GM12878 (cell line): ENCODE measurements at regions not wholly inside any gene's neighbourhood (a gene's known extent, or its start where the extent isn't known, plus 50 kb on each side); places are given as distances from the start of the nearest gene placed in this dataset.

ENCODE experiments used
- ATAC-seq: fragments of 200-7000 bp; cut with Tn5 transposase; 3 replicates; pipeline ENCODE4 v1.9.1; 2020; ENCODE audit warnings: mild to moderate bottlenecking, moderate library complexity
- BruUV-seq: library from RNA; stranded (reverse); fragments of 400-500 nt; replicated peaks from 2 replicates; lab custom pipeline; 2021; lab: Mats Ljungman, UMichigan
- CTCF ChIA-PET: fragments of 300-600 bp; sonication (Branson Sonifier 250); formaldehyde crosslinking; extraction: SDS; loops from one replicate; lab custom pipeline; 2021; ENCODE audit warnings: inconsistent platforms; lab: Yijun Ruan, JAX
- POLR2A ChIA-PET: fragments of 350-600 bp; formaldehyde crosslinking; extraction: SDS; loops from one replicate; lab custom pipeline; 2021; ENCODE audit warnings: inconsistent platforms; lab: Charles Lee
- RAD21 ChIA-PET: fragments of 300-600 bp; sonication (Branson Sonifier 250); formaldehyde crosslinking; loops from one replicate; lab custom pipeline; 2023; ENCODE audit warnings: antibody characterized with exemption; ENCODE audit not compliant: unreplicated experiment; lab: Charles Lee
- SMC1A ChIA-PET: fragments of 300-600 bp; sonication (Branson Sonifier 250); formaldehyde crosslinking; loops from one replicate; lab custom pipeline; 2023; ENCODE audit not compliant: unreplicated experiment, uncharacterized antibody; lab: Charles Lee
- DNase-seq: peaks from one replicate; pipeline ENCODE4 v3.0.0-alpha.2; 2011; ENCODE audit warnings: low read depth, low spot score
- FAIRE-seq: peaks from 3 replicates; lab custom pipeline; 2011; peaks lifted over from hg19 to GRCh38; lab: Jason Lieb, UNC
- H2AFZ ChIP-seq: 2 replicates; pipeline ENCODE4 v1.6.0; 2011; ENCODE audit warnings: low read depth, low read length, control low read depth; ENCODE audit not compliant: control insufficient read depth
- H3K27ac ChIP-seq: 2 replicates; pipeline ENCODE4 v1.5.1; 2011; ENCODE audit warnings: control low read depth; ENCODE audit not compliant: control insufficient read depth, insufficient read depth
- H3K27me3 ChIP-seq, 2 experiments: replicated peaks in 1 of 2; 2 replicates each; pipeline versions ENCODE4 v1.6.0 to v1.6.1; 2011; ENCODE audit warnings: low read length in 1 of 2; ENCODE audit not compliant: control insufficient read depth in 2 of 2, insufficient read depth in 2 of 2
- H3K36me3 ChIP-seq, 2 experiments: 2 replicates each; pipeline ENCODE4 v1.5.1; 2011; ENCODE audit warnings: low read length in 1 of 2; ENCODE audit not compliant: control insufficient read depth in 2 of 2, insufficient read depth in 2 of 2
- H3K4me1 ChIP-seq: 2 replicates; pipeline ENCODE4 v1.6.1; 2011; ENCODE audit warnings: mild to moderate bottlenecking, low read length, moderate library complexity, mixed read lengths; ENCODE audit not compliant: control insufficient read depth, insufficient read depth
- H3K4me2 ChIP-seq: 2 replicates; pipeline ENCODE4 v1.6.0; 2011; ENCODE audit warnings: control low read depth; ENCODE audit not compliant: control insufficient read depth, insufficient read depth
- H3K4me3 ChIP-seq: fragments of 200-600 bp; sonication (generic); 2 replicates; pipeline ENCODE4 v1.5.1; 2016
- H3K79me2 ChIP-seq: 2 replicates; pipeline ENCODE4 v1.6.0; 2011; ENCODE audit warnings: low read length; ENCODE audit not compliant: control insufficient read depth, insufficient read depth
- H3K9ac ChIP-seq: 2 replicates; pipeline ENCODE4 v1.8.0; 2011; ENCODE audit warnings: low read length, control low read depth, mixed read lengths; ENCODE audit not compliant: control insufficient read depth, insufficient read depth
- H3K9me3 ChIP-seq: replicated peaks from 3 replicates; pipeline ENCODE4 v1.5.1; 2011; ENCODE audit warnings: mild to moderate bottlenecking, low read length; ENCODE audit not compliant: control insufficient read depth, insufficient read depth
- H4K20me1 ChIP-seq: 2 replicates; pipeline ENCODE4 v1.6.0; 2011; ENCODE audit not compliant: control insufficient read depth, insufficient read depth
- BMI1 ChIP-seq: fragments of 450-650 bp; IDR thresholded peaks from 2 replicates; pipeline ENCODE4 v1.6.1; 2016; ENCODE audit warnings: mild to moderate bottlenecking, moderate library complexity, borderline replicate concordance
- CBFB ChIP-seq: IDR thresholded peaks from 2 replicates; pipeline ENCODE4 v1.6.1; 2016; ENCODE audit warnings: antibody characterized with exemption, low read depth
- CREB1 ChIP-seq: IDR thresholded peaks from 2 replicates; pipeline ENCODE4 v1.6.1; 2012; ENCODE audit warnings: low read depth, mild to moderate bottlenecking, inconsistent platforms
- EGR1 ChIP-seq, 2 experiments: IDR thresholded peaks; 1 replicate in 1 of 2; 2 replicates in 1 of 2; pipeline ENCODE4 v1.6.1; 2011 to 2012; ENCODE audit warnings: low read depth in 2 of 2, low read length in 2 of 2, borderline replicate concordance in 1 of 2, mild to moderate bottlenecking in 1 of 2, moderate library complexity in 1 of 2
- GATAD2B ChIP-seq: fragments of 450-650 bp; conservative IDR thresholded peaks from 2 replicates; pipeline ENCODE4 v1.6.1; 2017; ENCODE audit warnings: low read depth, mild to moderate bottlenecking, moderate library complexity
- LARP7 ChIP-seq: fragments of 450-650 bp; IDR thresholded peaks from 2 replicates; pipeline ENCODE4 v1.6.1; 2017; ENCODE audit warnings: mild to moderate bottlenecking
- NFYA ChIP-seq: IDR thresholded peaks from 2 replicates; pipeline ENCODE4 v1.6.1; 2011; ENCODE audit warnings: low read depth, mild to moderate bottlenecking, low read length, improper control_type of control experiment, borderline replicate concordance
- RB1 ChIP-seq: fragments of 450-650 bp; formaldehyde crosslinking; IDR thresholded peaks from 2 replicates; pipeline ENCODE4 v1.6.1; 2017; ENCODE audit warnings: mild to moderate bottlenecking, borderline replicate concordance
- SIX5 ChIP-seq: IDR thresholded peaks from 2 replicates; pipeline ENCODE4 v1.6.1; 2011; ENCODE audit warnings: mild to moderate bottlenecking, low read depth, low read length, moderate library complexity; ENCODE audit not compliant: severe bottlenecking
- ZBTB4 ChIP-seq: fragments of 450-650 bp; formaldehyde crosslinking; IDR thresholded peaks from 2 replicates; pipeline ENCODE4 v1.4.0; 2022; ENCODE audit warnings: mild to moderate bottlenecking, moderate library complexity
- ZNF24 ChIP-seq: fragments of 450-650 bp; IDR thresholded peaks from 2 replicates; pipeline ENCODE4 v1.6.1; 2017; ENCODE audit warnings: antibody characterized with exemption, mild to moderate bottlenecking
- WGBS: methylation state at CpG from one replicate; pipeline ENCODE4 v1.1.6; 2016; ENCODE audit warnings: low lambda C conversion rate; ENCODE audit not compliant: insufficient replicate concordance, insufficient coverage; ENCODE audit errors: missing lambda C conversion rate; 5-methylcytosine and 5-hydroxymethylcytosine counted together
- in situ Hi-C: fragments of 300-500 bp; cut with MboI; formaldehyde crosslinking; loops from 9 replicates; pipeline ENCODE4 v1.14.3; 2018; ENCODE audit warnings: mixed read lengths
- intact Hi-C: fragments of 100-400 bp; cut with micrococcal nuclease; formaldehyde crosslinking; loops from one replicate; pipeline ENCODE4 v1.14.2; 2022; ENCODE audit not compliant: unreplicated experiment
- TF ChIP-seq, protein P1 (sequence below): fragments of 450-650 bp; IDR thresholded peaks from 2 replicates; pipeline ENCODE4 v1.6.1; 2017; ENCODE audit warnings: mild to moderate bottlenecking, low read depth, inconsistent platforms; ENCODE audit not compliant: poor library complexity, severe bottlenecking
- TF ChIP-seq, protein P2 (sequence below): fragments of 450-650 bp; IDR thresholded peaks from 2 replicates; pipeline ENCODE4 v1.6.1; 2018; ENCODE audit warnings: mild to moderate bottlenecking, low read depth, moderate library complexity; ENCODE audit not compliant: partially characterized antibody

- TF ChIP-seq, protein P1, sequence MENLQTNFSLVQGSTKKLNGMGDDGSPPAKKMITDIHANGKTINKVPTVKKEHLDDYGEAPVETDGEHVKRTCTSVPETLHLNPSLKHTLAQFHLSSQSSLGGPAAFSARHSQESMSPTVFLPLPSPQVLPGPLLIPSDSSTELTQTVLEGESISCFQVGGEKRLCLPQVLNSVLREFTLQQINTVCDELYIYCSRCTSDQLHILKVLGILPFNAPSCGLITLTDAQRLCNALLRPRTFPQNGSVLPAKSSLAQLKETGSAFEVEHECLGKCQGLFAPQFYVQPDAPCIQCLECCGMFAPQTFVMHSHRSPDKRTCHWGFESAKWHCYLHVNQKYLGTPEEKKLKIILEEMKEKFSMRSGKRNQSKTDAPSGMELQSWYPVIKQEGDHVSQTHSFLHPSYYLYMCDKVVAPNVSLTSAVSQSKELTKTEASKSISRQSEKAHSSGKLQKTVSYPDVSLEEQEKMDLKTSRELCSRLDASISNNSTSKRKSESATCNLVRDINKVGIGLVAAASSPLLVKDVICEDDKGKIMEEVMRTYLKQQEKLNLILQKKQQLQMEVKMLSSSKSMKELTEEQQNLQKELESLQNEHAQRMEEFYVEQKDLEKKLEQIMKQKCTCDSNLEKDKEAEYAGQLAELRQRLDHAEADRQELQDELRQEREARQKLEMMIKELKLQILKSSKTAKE: no peak
These were observed 259.4 kb upstream of the NSMCE3 start (continued) for GRCh38 chr15:29529043-29529442.

DNA sequence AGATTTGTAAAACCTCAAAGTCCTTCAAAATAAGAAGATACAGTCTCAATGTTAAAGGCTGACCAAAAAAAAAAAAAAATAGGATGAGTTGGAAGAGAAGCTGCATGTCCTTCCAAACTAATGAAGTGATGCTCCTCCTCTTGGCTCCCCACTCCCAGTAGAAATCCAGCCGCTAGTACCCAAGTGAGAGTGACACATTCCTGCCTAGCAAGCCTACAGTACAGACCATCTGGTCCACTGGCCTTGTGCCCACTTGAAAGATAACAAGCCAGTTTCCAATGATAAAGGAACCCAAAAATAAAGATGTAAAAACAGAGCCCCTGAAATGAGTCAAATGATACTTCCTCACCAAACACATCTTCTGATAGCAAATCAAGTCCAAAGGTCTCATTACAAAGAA lies 258.7 kb upstream of the NSMCE3 start:
- CTCF ChIA-PET: no interaction called here
- intact Hi-C loops: no loop called here

More for the DNA sequence above, 258.7 kb upstream of the NSMCE3 start:
- Histone ChIP-seq H2AFZ (no peak overlapping the region), H4K20me1 (no peaks in the 10 kb centered on the region), H3K9ac (no peak overlapping the region), H3K4me1 (no peaks in the 10 kb centered on the region), H3K27ac (no peak overlapping the region), H3K4me2 (no peak overlapping the region), H3K79me2 (no peaks in the 10 kb centered on the region), H3K4me3 (no peak overlapping the region), H3K9me3 (no peaks in the 10 kb centered on the region), H3K27me3 (no peaks in the 10 kb centered on the region), H3K36me3 (no peaks in the 10 kb centered on the region)
- ATAC-seq: no peak
- TF ChIP-seq, protein P2, sequence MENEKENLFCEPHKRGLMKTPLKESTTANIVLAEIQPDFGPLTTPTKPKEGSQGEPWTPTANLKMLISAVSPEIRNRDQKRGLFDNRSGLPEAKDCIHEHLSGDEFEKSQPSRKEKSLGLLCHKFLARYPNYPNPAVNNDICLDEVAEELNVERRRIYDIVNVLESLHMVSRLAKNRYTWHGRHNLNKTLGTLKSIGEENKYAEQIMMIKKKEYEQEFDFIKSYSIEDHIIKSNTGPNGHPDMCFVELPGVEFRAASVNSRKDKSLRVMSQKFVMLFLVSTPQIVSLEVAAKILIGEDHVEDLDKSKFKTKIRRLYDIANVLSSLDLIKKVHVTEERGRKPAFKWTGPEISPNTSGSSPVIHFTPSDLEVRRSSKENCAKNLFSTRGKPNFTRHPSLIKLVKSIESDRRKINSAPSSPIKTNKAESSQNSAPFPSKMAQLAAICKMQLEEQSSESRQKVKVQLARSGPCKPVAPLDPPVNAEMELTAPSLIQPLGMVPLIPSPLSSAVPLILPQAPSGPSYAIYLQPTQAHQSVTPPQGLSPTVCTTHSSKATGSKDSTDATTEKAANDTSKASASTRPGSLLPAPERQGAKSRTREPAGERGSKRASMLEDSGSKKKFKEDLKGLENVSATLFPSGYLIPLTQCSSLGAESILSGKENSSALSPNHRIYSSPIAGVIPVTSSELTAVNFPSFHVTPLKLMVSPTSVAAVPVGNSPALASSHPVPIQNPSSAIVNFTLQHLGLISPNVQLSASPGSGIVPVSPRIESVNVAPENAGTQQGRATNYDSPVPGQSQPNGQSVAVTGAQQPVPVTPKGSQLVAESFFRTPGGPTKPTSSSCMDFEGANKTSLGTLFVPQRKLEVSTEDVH: no peak
- TF ChIP-seq CBFB (no peak), NFYA (no peak), LARP7 (no peak), RB1 (no peak), CREB1 (no peak), SIX5 (no peak), ZBTB4 (CRISPR knock-in tag) (no peak), ZNF24 (no peak), EGR1 (IDR thresholded peaks at IDR 0.05; ENCODE audit: borderline replicate concordance in 1 of 2, low read depth in 2 of 2, low read length in 2 of 2) (no peak), BMI1 (no peak), GATAD2B (no peak)
- RAD21 ChIA-PET: no interaction called here
- SMC1A ChIA-PET: no interaction called here
- BruUV-seq: no TSS peak
- WGBS: 23% methylated on average over 1 of the region's 1 CpG
- DNase-seq: no peak
- in situ Hi-C loops: no loop called here
- POLR2A ChIA-PET: no interaction called here
- no peak for FAIRE-seq
